K562 (cell line): ENCODE measurements at regions not wholly inside any gene's neighbourhood (a gene's known extent, or its start where the extent isn't known, plus 50 kb on each side); places are given as distances from the start of the nearest gene placed in this dataset.

Experiments
- BHLHE40 ChIP-seq: IDR thresholded peaks from 2 replicates; pipeline ENCODE4 v1.6.1; 2011; ENCODE audit warnings: low read length, improper control_type of control experiment
- CTCF ChIP-seq, 3 experiments: IDR thresholded peaks in 2 of 3; conservative IDR thresholded peaks in 1 of 3; 2 replicates each; pipeline ENCODE4 v1.5.1; 2011 to 2012; ENCODE audit warnings: low read length in 3 of 3, mild to moderate bottlenecking in 3 of 3, control low read depth in 2 of 3, improper control_type of control experiment in 1 of 3, inconsistent platforms in 1 of 3, low read depth in 1 of 3, mixed read lengths in 1 of 3, moderate library complexity in 1 of 3; ENCODE audit not compliant: insufficient read depth in 2 of 3
- DMBX1 ChIP-seq: fragments of 250-450 bp; sonication (Bioruptor Pico); IDR thresholded peaks from 2 replicates; pipeline ENCODE4 v1.8.0; 2022; ENCODE audit warnings: inconsistent platforms, mild to moderate bottlenecking, moderate library complexity, borderline replicate concordance
- E2F6 ChIP-seq, 2 experiments: IDR thresholded peaks; 2 replicates each; pipeline ENCODE4 v1.6.1; 2011; ENCODE audit warnings: borderline replicate concordance in 1 of 2, control low read depth in 1 of 2, low read depth in 1 of 2, low read length in 1 of 2, mild to moderate bottlenecking in 1 of 2, mixed read lengths in 1 of 2, moderate library complexity in 1 of 2; ENCODE audit not compliant: insufficient read depth in 1 of 2, insufficient read length in 1 of 2, poor library complexity in 1 of 2, severe bottlenecking in 1 of 2; ENCODE audit errors: extremely low read depth in 1 of 2
- HDAC1 ChIP-seq, 2 experiments: fragments of 450-650 bp; IDR thresholded peaks; 2 replicates each; pipeline ENCODE4 v1.6.1; 2016 to 2017; ENCODE audit warnings: inconsistent platforms in 1 of 2, mild to moderate bottlenecking in 1 of 2, moderate library complexity in 1 of 2
- KLF16 ChIP-seq: IDR thresholded peaks from 2 replicates; pipeline ENCODE4 v1.6.1; 2016; ENCODE audit warnings: antibody characterized with exemption
- MNT ChIP-seq, 2 experiments: fragments of 450-650 bp; conservative IDR thresholded peaks; 2 replicates each; pipeline ENCODE4 v1.6.1; 2017; ENCODE audit warnings: mild to moderate bottlenecking in 2 of 2, moderate library complexity in 2 of 2
- POLR2H ChIP-seq: IDR thresholded peaks from 2 replicates; pipeline ENCODE4 v1.6.1; 2016; ENCODE audit warnings: missing genetic modification characterization, low read depth, mild to moderate bottlenecking, control low read depth, missing compliant biosample characterization, moderate library complexity
- REST ChIP-seq, 2 experiments: fragments of 450-650 bp; formaldehyde crosslinking in 1 of 2; IDR thresholded peaks; 2 replicates each; pipeline versions ENCODE4 v1.4.0 to v1.6.1; 2014 to 2020; ENCODE audit warnings: mild to moderate bottlenecking in 2 of 2, borderline replicate concordance in 1 of 2, low read depth in 1 of 2
- USF2 ChIP-seq: sonication (generic); formaldehyde crosslinking; IDR thresholded peaks from 2 replicates; pipeline ENCODE4 v1.5.0; 2020; ENCODE audit warnings: missing genetic modification reagents

- no peak for TF ChIP-seq POLR2H (tag)
- 0 out of 2 replicates have a peak, but pooled peaks have one; percentile 17 for TF ChIP-seq KLF16
- TF ChIP-seq REST (IDR thresholded peaks at IDR 0.05; ENCODE audit: borderline replicate concordance): peak; percentile 47
- no peak for TF ChIP-seq REST (CRISPR knock-in tag; IDR thresholded peaks at IDR 0.05; ENCODE audit: low read depth)
- TF ChIP-seq BHLHE40: peak; percentile 73
- TF ChIP-seq HDAC1 (IDR thresholded peaks at IDR 0.05): 0 out of 4 replicates have a peak, but pooled peaks of 1 of the 2 experiments have one; percentile 16
- TF ChIP-seq DMBX1 (CRISPR knock-in tag): no peak
- TF ChIP-seq E2F6 (IDR thresholded peaks at IDR 0.05; ENCODE audit: borderline replicate concordance in 1 of 2, extremely low read depth in 1 of 2, insufficient read depth in 1 of 2, insufficient read length in 1 of 2, low read depth in 1 of 2, low read length in 1 of 2, poor library complexity in 1 of 2, severe bottlenecking in 1 of 2): peak in 1 of 2 experiments; percentile 17
- TF ChIP-seq USF2 (CRISPR knock-in tag): peak; percentile 64
- 0 out of 4 replicates have a peak, but pooled peaks of 1 of the 2 experiments have one; percentile 24 for TF ChIP-seq MNT (conservative IDR thresholded peaks at IDR 0.05)
- TF ChIP-seq CTCF (IDR thresholded peaks at IDR 0.05 in 2 of 3, conservative IDR thresholded peaks at IDR 0.05 in 1 of 3; ENCODE audit: insufficient read depth in 2 of 3, low read depth in 1 of 3, low read length in 3 of 3): peak; percentile 70 to 86 (median 85)
Measured at GRCh38 chr7:67484244-67484751, 487.7 kb downstream of the TYW1 start (continued).
